Large intestine (tissue), 3 donors: ENCODE measurements at regions not wholly inside any gene's neighbourhood (a gene's known extent, or its start where the extent isn't known, plus 50 kb on each side); places are given as distances from the start of the nearest gene placed in this dataset.

ENCODE experiments used
- DNase-seq, 2 donors: peaks; one replicate each; pipeline versions ENCODE4 v3.0.0 to v3.0.0-alpha.2; 2013
- H3K27ac ChIP-seq: one replicate; pipeline ENCODE4 v1.5.1; 2013; ENCODE audit warnings: low read length
- H3K27me3 ChIP-seq: 2 replicates; pipeline ENCODE4 v1.6.1; 2013; ENCODE audit warnings: low read length; ENCODE audit not compliant: control insufficient read depth, insufficient read depth
- H3K36me3 ChIP-seq: 2 replicates; pipeline ENCODE4 v1.6.1; 2013; ENCODE audit warnings: low read length; ENCODE audit not compliant: control insufficient read depth, insufficient read depth
- H3K4me1 ChIP-seq: one replicate; pipeline ENCODE4 v1.6.1; 2013; ENCODE audit warnings: low read length; ENCODE audit not compliant: control insufficient read depth, insufficient read depth
- H3K4me3 ChIP-seq: one replicate; pipeline ENCODE4 v1.5.1; 2013; ENCODE audit warnings: low read length
- H3K9me3 ChIP-seq: one replicate; pipeline ENCODE4 v1.6.1; 2013; ENCODE audit warnings: mild to moderate bottlenecking, low read depth, low read length, moderate library complexity; ENCODE audit not compliant: control insufficient read depth
- WGBS: methylation state at CpG from one replicate; pipeline ENCODE4 v1.1.5; 2013; ENCODE audit warnings: low lambda C conversion rate; ENCODE audit not compliant: insufficient coverage; 5-methylcytosine and 5-hydroxymethylcytosine counted together

- Histone ChIP-seq H3K36me3 (no peaks in the 10 kb centered on the region), H3K9me3 (no peaks in the 10 kb centered on the region), H3K27ac (no peak overlapping the region), H3K27me3 (no peaks in the 10 kb centered on the region), H3K4me3 (no peak overlapping the region), H3K4me1 (no peaks in the 10 kb centered on the region)
- WGBS = 100% methylated on average over 2 of the region's 2 CpGs
- no peak for DNase-seq
Measured at GRCh38 chr6:77979204-77979603, 326.4 kb downstream of the MEI4 start.

GRCh38 chr6:77986380-77987034 lies 333.7 kb downstream of the MEI4 start:
- 75% methylated on average over 1 of the region's 2 CpGs for WGBS
- no peak for DNase-seq

GRCh38 chr6:77987035-77987384 lies 334.2 kb downstream of the MEI4 start:
- DNase-seq = no peak
- H3K9me3 ChIP-seq = no peaks in the 10 kb centered on the region
- no peaks in the 10 kb centered on the region for H3K4me1 ChIP-seq
- H3K27me3 ChIP-seq = no peaks in the 10 kb centered on the region
- H3K36me3 ChIP-seq = no peaks in the 10 kb centered on the region
- no peak overlapping the region for H3K4me3 ChIP-seq
- no peak overlapping the region for H3K27ac ChIP-seq

More at GRCh38 chr6:77986380-77987034, 333.7 kb downstream of the MEI4 start:
- no peaks in the 10 kb centered on the region for H3K9me3 ChIP-seq
- no peaks in the 10 kb centered on the region for H3K27me3 ChIP-seq
- no peaks in the 10 kb centered on the region for H3K36me3 ChIP-seq
- no peaks in the 10 kb centered on the region for H3K4me1 ChIP-seq
- H3K4me3 ChIP-seq = no peak overlapping the region
- no peak overlapping the region for H3K27ac ChIP-seq

GRCh38 chr6:78010130-78010529 lies 357.3 kb downstream of the MEI4 start:
- DNase-seq = no peak
- Histone ChIP-seq H3K27ac (no peak overlapping the region), H3K4me1 (no peaks in the 10 kb centered on the region), H3K36me3 (no peaks in the 10 kb centered on the region), H3K9me3 (no peaks in the 10 kb centered on the region), H3K4me3 (no peak overlapping the region), H3K27me3 (no peaks in the 10 kb centered on the region)
- no CpG with 5 or more reads among the region's 1 CpG for WGBS

GRCh38 chr6:78020586-78020985 lies 367.7 kb downstream of the MEI4 start:
- DNase-seq = no peak
- H3K4me1 ChIP-seq = no peaks in the 10 kb centered on the region
- no peaks in the 10 kb centered on the region for H3K9me3 ChIP-seq
- H3K36me3 ChIP-seq = no peaks in the 10 kb centered on the region
- H3K4me3 ChIP-seq = no peak overlapping the region
- no peaks in the 10 kb centered on the region for H3K27me3 ChIP-seq
- no peak overlapping the region for H3K27ac ChIP-seq
- 80% methylated on average over 1 of the region's 3 CpGs for WGBS

GRCh38 chr6:78025502-78025901 lies 372.7 kb downstream of the MEI4 start:
- no peak for DNase-seq
- Histone ChIP-seq H3K36me3 (no peaks in the 10 kb centered on the region), H3K9me3 (peaks cover 3% of the 10 kb centered on the region), H3K4me3 (no peak overlapping the region), H3K27me3 (no peaks in the 10 kb centered on the region), H3K27ac (no peak overlapping the region), H3K4me1 (no peaks in the 10 kb centered on the region)

- Histone ChIP-seq H3K4me1 (no peaks in the 10 kb centered on the region), H3K36me3 (no peaks in the 10 kb centered on the region), H3K27ac (no peak overlapping the region), H3K4me3 (no peak overlapping the region), H3K27me3 (no peaks in the 10 kb centered on the region), H3K9me3 (peaks cover 3% of the 10 kb centered on the region)
- no peak for DNase-seq
Measured at GRCh38 chr6:78031228-78031627, 378.4 kb downstream of the MEI4 start.

GRCh38 chr6:78059171-78059570 lies 406.3 kb downstream of the MEI4 start:
- DNase-seq = no peak
- 100% methylated on average over 1 of the region's 1 CpG for WGBS
- no peaks in the 10 kb centered on the region for H3K36me3 ChIP-seq
- no peaks in the 10 kb centered on the region for H3K4me1 ChIP-seq
- H3K4me3 ChIP-seq = no peak overlapping the region
- H3K27ac ChIP-seq = no peak overlapping the region
- H3K27me3 ChIP-seq = no peaks in the 10 kb centered on the region
- H3K9me3 ChIP-seq = no peaks in the 10 kb centered on the region

GRCh38 chr6:78062993-78063392 lies 410.2 kb downstream of the MEI4 start:
- H3K4me3 ChIP-seq = no peak overlapping the region
- no peaks in the 10 kb centered on the region for H3K27me3 ChIP-seq
- H3K36me3 ChIP-seq = no peaks in the 10 kb centered on the region
- WGBS = no CpG with 5 or more reads among the region's 4 CpGs
- H3K4me1 ChIP-seq = no peaks in the 10 kb centered on the region
- H3K27ac ChIP-seq = no peak overlapping the region
- H3K9me3 ChIP-seq = no peaks in the 10 kb centered on the region
- no peak for DNase-seq

GRCh38 chr6:78076371-78076770 lies 423.5 kb downstream of the MEI4 start:
- no peaks in the 10 kb centered on the region for H3K36me3 ChIP-seq
- H3K4me3 ChIP-seq = no peak overlapping the region
- no peaks in the 10 kb centered on the region for H3K9me3 ChIP-seq
- WGBS = 92% methylated on average over 2 of the region's 5 CpGs
- no peak for DNase-seq
- no peaks in the 10 kb centered on the region for H3K27me3 ChIP-seq
- no peak overlapping the region for H3K27ac ChIP-seq
- H3K4me1 ChIP-seq = no peaks in the 10 kb centered on the region

- Histone ChIP-seq H3K27me3 (no peaks in the 10 kb centered on the region), H3K27ac (no peak overlapping the region), H3K36me3 (no peaks in the 10 kb centered on the region), H3K4me1 (no peaks in the 10 kb centered on the region), H3K9me3 (no peaks in the 10 kb centered on the region), H3K4me3 (no peak overlapping the region)
- no peak for DNase-seq
- WGBS = no CpG with 5 or more reads among the region's 2 CpGs
Measured at GRCh38 chr6:78089531-78089930, 436.7 kb downstream of the MEI4 start.
